ENCODE measurements at regions not wholly inside any gene's neighbourhood (a gene's known extent, or its start where the extent isn't known, plus 50 kb on each side); places are given as distances from the start of the nearest gene placed in this dataset.

GRCh38 chr12:131457028-131457310, 253.9 kb upstream of the SFSWAP start:
- no peak for TF ChIP-seq CTCF (conservative IDR thresholded peaks at IDR 0.05)
- TF ChIP-seq ZFX (IDR thresholded peaks at IDR 0.05) = no peak
